Neural crest cell (in vitro differentiated cells): ENCODE measurements at regions not wholly inside any gene's neighbourhood (a gene's known extent, or its start where the extent isn't known, plus 50 kb on each side); places are given as distances from the start of the nearest gene placed in this dataset.

Experiments used
- DNase-seq: peaks from one replicate; pipeline ENCODE4 v3.0.0; 2021; ENCODE audit warnings: low read depth, mixed read lengths, low spot score
- H3K27ac Mint-ChIP-seq: one replicate; pipeline ENCODE4 v1.8.0; 2021; ENCODE audit warnings: mild to moderate bottlenecking, mixed read lengths; ENCODE audit not compliant: unreplicated experiment
- H3K27me3 Mint-ChIP-seq: 2 replicates; pipeline ENCODE4 v1.8.0; 2021; ENCODE audit warnings: low read depth, mild to moderate bottlenecking, mixed read lengths
- H3K36me3 Mint-ChIP-seq: 2 replicates; pipeline ENCODE4 v1.8.0; 2021; ENCODE audit warnings: low read depth, mild to moderate bottlenecking, mixed read lengths
- H3K4me1 Mint-ChIP-seq: 2 replicates; pipeline ENCODE4 v1.8.0; 2021; ENCODE audit warnings: mixed read lengths
- H3K4me3 Mint-ChIP-seq: one replicate; pipeline ENCODE4 v1.8.0; 2021; ENCODE audit warnings: mild to moderate bottlenecking, mixed read lengths
- H3K9me3 Mint-ChIP-seq: 2 replicates; pipeline ENCODE4 v1.8.0; 2021; ENCODE audit warnings: mixed read lengths
- TF ChIP-seq, protein P1 (sequence below): fragments of 200-600 bp; sonication (generic); conservative IDR thresholded peaks from 2 replicates; pipeline ENCODE4 v1.5.0; 2021; ENCODE audit warnings: antibody characterized with exemption, mild to moderate bottlenecking

- Mint-ChIP-seq H3K9me3 (no peaks in the 10 kb centered on the region), H3K27me3 (no peaks in the 10 kb centered on the region), H3K4me1 (peaks cover 18% of the 10 kb centered on the region), H3K4me3 (no peak overlapping the region), H3K36me3 (no peaks in the 10 kb centered on the region), H3K27ac (no peak overlapping the region)
- no peak for DNase-seq
- TF ChIP-seq, protein P1, sequence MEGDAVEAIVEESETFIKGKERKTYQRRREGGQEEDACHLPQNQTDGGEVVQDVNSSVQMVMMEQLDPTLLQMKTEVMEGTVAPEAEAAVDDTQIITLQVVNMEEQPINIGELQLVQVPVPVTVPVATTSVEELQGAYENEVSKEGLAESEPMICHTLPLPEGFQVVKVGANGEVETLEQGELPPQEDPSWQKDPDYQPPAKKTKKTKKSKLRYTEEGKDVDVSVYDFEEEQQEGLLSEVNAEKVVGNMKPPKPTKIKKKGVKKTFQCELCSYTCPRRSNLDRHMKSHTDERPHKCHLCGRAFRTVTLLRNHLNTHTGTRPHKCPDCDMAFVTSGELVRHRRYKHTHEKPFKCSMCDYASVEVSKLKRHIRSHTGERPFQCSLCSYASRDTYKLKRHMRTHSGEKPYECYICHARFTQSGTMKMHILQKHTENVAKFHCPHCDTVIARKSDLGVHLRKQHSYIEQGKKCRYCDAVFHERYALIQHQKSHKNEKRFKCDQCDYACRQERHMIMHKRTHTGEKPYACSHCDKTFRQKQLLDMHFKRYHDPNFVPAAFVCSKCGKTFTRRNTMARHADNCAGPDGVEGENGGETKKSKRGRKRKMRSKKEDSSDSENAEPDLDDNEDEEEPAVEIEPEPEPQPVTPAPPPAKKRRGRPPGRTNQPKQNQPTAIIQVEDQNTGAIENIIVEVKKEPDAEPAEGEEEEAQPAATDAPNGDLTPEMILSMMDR, result no peak
These were observed 225.0 kb upstream of the ARHGEF26 start for GRCh38 chr3:153896197-153896596.

- H3K36me3 Mint-ChIP-seq, result no peaks in the 10 kb centered on the region
These were observed 224.0 kb upstream of the ARHGEF26 start for GRCh38 chr3:153897025-153897723.

DNA sequence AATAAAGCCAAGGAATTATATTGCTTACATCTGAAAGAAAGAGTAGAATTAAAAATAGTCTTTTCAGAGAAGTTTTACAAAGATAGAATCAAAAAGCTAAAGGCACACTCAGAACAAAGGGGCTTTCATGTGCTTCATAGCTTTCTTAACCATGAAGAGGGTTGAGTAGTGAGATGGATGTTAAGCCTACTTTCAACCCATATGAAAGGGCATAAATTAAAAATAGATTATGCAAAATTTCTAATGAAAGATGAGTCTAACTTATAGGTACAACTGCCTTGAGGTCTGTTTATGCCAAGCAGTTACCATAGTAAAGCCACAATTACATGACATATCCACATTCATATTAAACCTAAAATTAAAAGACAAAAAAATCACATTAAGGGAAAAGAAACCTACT, 223.3 kb upstream of the ARHGEF26 start:
- TF ChIP-seq, protein P1, result no peak
- no peak for DNase-seq
- Mint-ChIP-seq H3K36me3 (no peaks in the 10 kb centered on the region), H3K4me1 (peaks cover 25% of the 10 kb centered on the region), H3K27me3 (no peaks in the 10 kb centered on the region), H3K27ac (no peak overlapping the region), H3K9me3 (no peaks in the 10 kb centered on the region), H3K4me3 (no peak overlapping the region)

More at GRCh38 chr3:153897025-153897723, 224.0 kb upstream of the ARHGEF26 start:
- no peaks in the 10 kb centered on the region for H3K27me3 Mint-ChIP-seq
- TF ChIP-seq, protein P1, result no peak
- H3K9me3 Mint-ChIP-seq, result no peaks in the 10 kb centered on the region
- no peak overlapping the region for H3K4me3 Mint-ChIP-seq
- peaks cover 25% of the 10 kb centered on the region for H3K4me1 Mint-ChIP-seq
- H3K27ac Mint-ChIP-seq, result no peak overlapping the region
- no peak for DNase-seq

DNA sequence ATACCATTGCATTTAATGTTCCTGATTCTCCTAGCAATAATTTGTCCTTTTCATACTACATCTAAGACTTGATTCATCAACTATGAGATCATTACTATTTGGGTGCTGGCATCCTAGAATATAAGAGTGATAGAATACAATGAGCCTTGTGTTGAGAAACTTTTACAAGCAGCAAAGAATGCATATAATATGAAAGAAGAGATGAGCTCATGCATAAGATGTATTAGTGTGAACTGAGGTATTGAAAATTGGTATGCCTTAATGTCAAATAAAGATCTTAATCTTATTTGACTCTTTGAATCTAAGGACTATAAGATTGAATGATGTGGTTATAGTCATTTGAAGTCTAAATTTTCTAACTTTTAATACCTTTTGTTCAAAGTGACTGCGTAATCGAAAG, 220.0 kb upstream of the ARHGEF26 start:
- no peaks in the 10 kb centered on the region for H3K27me3 Mint-ChIP-seq
- no peak for DNase-seq
- no peak overlapping the region for H3K27ac Mint-ChIP-seq
- H3K4me3 Mint-ChIP-seq, result no peak overlapping the region
- peaks cover 6% of the 10 kb centered on the region for H3K9me3 Mint-ChIP-seq
- H3K4me1 Mint-ChIP-seq, result peaks cover 25% of the 10 kb centered on the region
- no peaks in the 10 kb centered on the region for H3K36me3 Mint-ChIP-seq
- TF ChIP-seq, protein P1, result no peak

- DNase-seq, result no peak
- no peaks in the 10 kb centered on the region for H3K27me3 Mint-ChIP-seq
- peaks cover 6% of the 10 kb centered on the region for H3K9me3 Mint-ChIP-seq
- H3K27ac Mint-ChIP-seq, result peak overlapping the region; percentile 81
- TF ChIP-seq, protein P1, result no peak
- no peaks in the 10 kb centered on the region for H3K36me3 Mint-ChIP-seq
- H3K4me3 Mint-ChIP-seq, result no peak overlapping the region
- H3K4me1 Mint-ChIP-seq, result peaks cover 25% of the 10 kb centered on the region
These were observed 219.2 kb upstream of the ARHGEF26 start for GRCh38 chr3:153901991-153902390.
